Uterus (tissue), 3 donors: ENCODE measurements at regions not wholly inside any gene's neighbourhood (a gene's known extent, or its start where the extent isn't known, plus 50 kb on each side); places are given as distances from the start of the nearest gene placed in this dataset.

Experiments used
- DNase-seq, 2 donors: peaks; one replicate each; pipeline ENCODE4 v3.0.0-alpha.2; 2019 to 2020
- H3K27ac ChIP-seq, 2 donors: fragments of 200-600 bp; sonication (generic); 1 replicate in 1 of 2; 2 replicates in 1 of 2; pipeline ENCODE4 v1.5.1; 2016 to 2018
- H3K27me3 ChIP-seq, 2 donors: fragments of 200-600 bp; sonication (generic); one replicate each; pipeline ENCODE4 v1.5.1; 2018 to 2019; ENCODE audit warnings: control low read depth in 1 of 2
- H3K36me3 ChIP-seq, 2 donors: fragments of 200-600 bp; sonication (generic); one replicate each; pipeline ENCODE4 v1.5.1; 2019; ENCODE audit warnings: control low read depth in 1 of 2
- H3K4me1 ChIP-seq, 2 donors: fragments of 200-600 bp; sonication (generic); one replicate each; pipeline ENCODE4 v1.5.1; 2018 to 2019; ENCODE audit warnings: control low read depth in 1 of 2
- H3K4me3 ChIP-seq, 2 donors: fragments of 200-600 bp; sonication (generic); 1 replicate in 1 of 2; 2 replicates in 1 of 2; pipeline ENCODE4 v1.5.1; 2018 to 2019; ENCODE audit warnings: mild to moderate bottlenecking in 1 of 2
- H3K9me3 ChIP-seq, 2 donors: fragments of 200-600 bp; sonication (generic); one replicate each; pipeline ENCODE4 v1.5.1; 2019; ENCODE audit warnings: control low read depth in 1 of 2
- CTCF ChIP-seq, 4 experiments: fragments of 200-600 bp in 2 of 4; fragments of 450-650 bp in 2 of 4; sonication (generic) in 2 of 4; IDR thresholded peaks; one replicate each; pipeline ENCODE4 v1.5.1; 2016 to 2019; ENCODE audit warnings: antibody characterized with exemption in 4 of 4, mild to moderate bottlenecking in 2 of 4, moderate library complexity in 1 of 4
- POLR2A ChIP-seq, 2 donors: fragments of 450-650 bp; IDR thresholded peaks; one replicate each; pipeline ENCODE4 v1.6.1; 2016; ENCODE audit warnings: antibody characterized with exemption in 2 of 2, mild to moderate bottlenecking in 1 of 2, moderate library complexity in 1 of 2
- intact Hi-C: fragments of 100-400 bp; cut with DNase I; formaldehyde crosslinking; loops from one replicate; pipeline ENCODE4 v1.15.1; 2023; ENCODE audit warnings: low total_unique reads
- donor health status: DM: yes; HTN: yes; CAD: no.

DNA sequence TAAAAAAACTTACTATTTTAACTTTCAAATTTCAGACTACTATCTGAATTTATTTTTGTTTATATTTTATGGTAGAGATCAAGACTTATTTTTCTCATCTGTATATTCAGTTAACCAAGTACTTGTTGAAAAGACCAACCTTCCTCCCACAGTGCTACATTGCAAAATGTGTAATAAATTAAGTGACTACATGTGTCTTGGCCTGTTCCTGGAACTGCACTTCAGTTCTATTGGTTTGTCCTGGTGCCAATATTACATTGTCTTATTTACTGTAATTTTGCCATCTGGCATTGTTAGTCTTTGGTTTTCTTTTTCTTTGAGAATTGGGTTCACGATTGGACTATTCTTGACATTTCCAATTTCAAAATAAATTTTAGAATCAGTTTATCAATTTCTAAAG is 138.4 kb upstream of the KCNMB2 start:
- no peak for TF ChIP-seq CTCF (IDR thresholded peaks at IDR 0.05)
- no peak for TF ChIP-seq POLR2A (IDR thresholded peaks at IDR 0.05)
- Histone ChIP-seq H3K27me3 (no peaks in the 10 kb centered on the region), H3K4me1 (no peaks in the 10 kb centered on the region), H3K9me3 (no peaks in the 10 kb centered on the region), H3K4me3 (no peak overlapping the region), H3K27ac (no peak overlapping the region), H3K36me3 (no peaks in the 10 kb centered on the region)
- intact Hi-C loops: no loop called here
- DNase-seq: no peak

- no peaks in the 10 kb centered on the region for H3K27me3 ChIP-seq
- H3K4me1 ChIP-seq: no peaks in the 10 kb centered on the region
- H3K4me3 ChIP-seq: no peak overlapping the region
- DNase-seq: no peak
- no peaks in the 10 kb centered on the region for H3K36me3 ChIP-seq
- intact Hi-C loops: no loop called here
- no peaks in the 10 kb centered on the region for H3K9me3 ChIP-seq
- H3K27ac ChIP-seq: peak overlapping the region; percentile 45 to 80
- TF ChIP-seq CTCF (IDR thresholded peaks at IDR 0.05): no peak
- TF ChIP-seq POLR2A (IDR thresholded peaks at IDR 0.05): no peak
These were observed 131.3 kb upstream of the KCNMB2 start for GRCh38 chr3:178404961-178405360.

DNA sequence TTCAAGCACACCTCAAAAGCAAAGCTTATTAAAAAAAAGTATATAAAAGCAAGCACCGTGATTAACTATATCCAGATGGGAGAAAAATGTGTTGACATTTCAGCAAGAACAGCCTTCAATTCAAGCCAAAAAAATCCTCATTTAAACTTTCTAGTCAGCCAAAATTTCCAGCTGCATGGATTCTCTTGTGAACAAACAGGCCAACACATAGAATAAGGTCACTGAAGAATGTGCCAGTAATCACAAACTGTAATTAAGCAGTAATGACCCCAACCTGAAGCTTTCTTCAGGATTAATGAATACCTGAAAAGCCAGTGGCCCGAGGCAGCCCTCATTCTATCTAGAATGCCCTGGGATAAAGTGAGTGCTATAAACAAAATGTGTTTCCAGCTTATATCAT is 130.7 kb upstream of the KCNMB2 start:
- H3K27ac ChIP-seq: peak overlapping the region; percentile 45 to 80
- no peak for DNase-seq
- H3K9me3 ChIP-seq: no peaks in the 10 kb centered on the region
- no peaks in the 10 kb centered on the region for H3K36me3 ChIP-seq
- intact Hi-C loops: no loop called here
- TF ChIP-seq CTCF (IDR thresholded peaks at IDR 0.05) (no peak), POLR2A (IDR thresholded peaks at IDR 0.05) (no peak)
- no peaks in the 10 kb centered on the region for H3K27me3 ChIP-seq
- no peaks in the 10 kb centered on the region for H3K4me1 ChIP-seq
- no peak overlapping the region for H3K4me3 ChIP-seq

- H3K4me1 ChIP-seq: no peaks in the 10 kb centered on the region
- peak overlapping the region; percentile 45 to 80 for H3K27ac ChIP-seq
- TF ChIP-seq POLR2A (IDR thresholded peaks at IDR 0.05): no peak
- no peak for TF ChIP-seq CTCF (IDR thresholded peaks at IDR 0.05)
- H3K9me3 ChIP-seq: no peaks in the 10 kb centered on the region
- no peak overlapping the region for H3K4me3 ChIP-seq
- H3K36me3 ChIP-seq: no peaks in the 10 kb centered on the region
- no peak for DNase-seq
- intact Hi-C loops: no loop called here
- no peaks in the 10 kb centered on the region for H3K27me3 ChIP-seq
These were observed 130.0 kb upstream of the KCNMB2 start for GRCh38 chr3:178406206-178406605.

DNA sequence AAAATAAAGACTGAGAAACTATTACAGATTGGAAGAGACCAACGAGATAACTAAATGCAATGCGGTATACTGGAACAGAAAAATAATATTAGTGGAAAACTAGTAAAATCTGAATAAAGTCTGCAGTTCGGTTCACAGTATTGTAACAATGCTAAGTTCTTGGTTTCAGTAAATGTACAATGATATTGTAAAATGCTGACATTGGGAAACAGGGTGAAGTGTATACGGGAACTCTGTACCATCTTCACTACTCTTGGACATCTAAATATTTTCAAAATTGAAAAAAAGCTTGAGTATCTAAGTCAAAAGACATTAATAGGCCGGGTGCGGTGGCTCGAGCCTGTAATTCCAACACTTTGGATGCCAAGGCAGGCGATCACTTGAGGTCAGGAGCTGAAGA is 120.9 kb upstream of the KCNMB2 start:
- TF ChIP-seq CTCF (IDR thresholded peaks at IDR 0.05) (no peak), POLR2A (IDR thresholded peaks at IDR 0.05) (no peak)
- Histone ChIP-seq H3K36me3 (no peaks in the 10 kb centered on the region), H3K9me3 (no peaks in the 10 kb centered on the region), H3K27me3 (no peaks in the 10 kb centered on the region), H3K27ac (no peak overlapping the region), H3K4me1 (no peaks in the 10 kb centered on the region), H3K4me3 (no peak overlapping the region)
- no peak for DNase-seq
- intact Hi-C loops: no loop called here
